CD4-positive, alpha-beta T cell (primary cell): ENCODE measurements at regions not wholly inside any gene's neighbourhood (a gene's known extent, or its start where the extent isn't known, plus 50 kb on each side); places are given as distances from the start of the nearest gene placed in this dataset.
A peak's percentile ranks its signal among the peaks of the same experiment; 100 is the strongest.

Source experiments
- ATAC-seq: fragments of 200-7000 bp; cut with Tn5 transposase; one replicate; pipeline ENCODE4 v1.10.0; 2022; ENCODE audit warnings: mild to moderate bottlenecking; ENCODE audit not compliant: poor library complexity
- CTCF ChIA-PET: fragments of 350-600 bp; sonication (Branson Sonifier 250); formaldehyde crosslinking; loops from one replicate; lab custom pipeline; 2021; ENCODE audit warnings: antibody characterized with exemption, inconsistent platforms; lab: Charles Lee
- POLR2A ChIA-PET: fragments of 350-600 bp; sonication (Branson Sonifier 250); formaldehyde crosslinking; loops from one replicate; lab custom pipeline; 2021; ENCODE audit warnings: antibody characterized with exemption, inconsistent platforms; lab: Charles Lee
- DNase-seq, 14 experiments: peaks; one replicate each; pipeline ENCODE4 v3.0.0-alpha.2; 2013 to 2020; ENCODE audit warnings: mixed read lengths in 2 of 14
- H3K27ac ChIP-seq, 2 donors: one replicate each; pipeline versions ENCODE4 v1.5.1 to v1.7.0; 2013; ENCODE audit warnings: low read length in 2 of 2, low read depth in 1 of 2, mild to moderate bottlenecking in 1 of 2
- H3K27me3 ChIP-seq, 2 experiments: 1 replicate in 1 of 2; 2 replicates in 1 of 2; pipeline versions ENCODE4 v1.6.1 to v1.7.0; 2013; ENCODE audit warnings: low read length in 2 of 2, control low read depth in 1 of 2, mild to moderate bottlenecking in 1 of 2, moderate library complexity in 1 of 2; ENCODE audit not compliant: insufficient read depth in 2 of 2, control insufficient read depth in 1 of 2
- H3K36me3 ChIP-seq: one replicate; pipeline ENCODE4 v1.6.1; 2013; ENCODE audit warnings: low read length, control low read depth; ENCODE audit not compliant: insufficient read depth
- H3K4me1 ChIP-seq: one replicate; pipeline ENCODE4 v1.6.1; 2013; ENCODE audit warnings: low read length, control low read depth; ENCODE audit not compliant: insufficient read depth
- H3K4me3 ChIP-seq: one replicate; pipeline ENCODE4 v1.5.1; 2013; ENCODE audit warnings: mild to moderate bottlenecking, low read length, moderate library complexity
- H3K9me3 ChIP-seq, 2 experiments: 1 replicate in 1 of 2; 2 replicates in 1 of 2; pipeline versions ENCODE4 v1.6.1 to v1.7.0; 2013; ENCODE audit warnings: low read length in 2 of 2, mild to moderate bottlenecking in 2 of 2, control low read depth in 1 of 2, moderate library complexity in 1 of 2; ENCODE audit not compliant: control insufficient read depth in 1 of 2, insufficient read depth in 1 of 2
- H3K27ac Mint-ChIP-seq: one replicate; pipeline ENCODE4 v1.8.0; 2020; ENCODE audit warnings: mixed read lengths
- H3K27me3 Mint-ChIP-seq: one replicate; pipeline ENCODE4 v1.8.0; 2021; ENCODE audit warnings: mixed read lengths
- H3K36me3 Mint-ChIP-seq: one replicate; pipeline ENCODE4 v1.8.0; 2021; ENCODE audit warnings: low read depth, mixed read lengths
- H3K4me1 Mint-ChIP-seq: one replicate; pipeline ENCODE4 v1.8.0; 2021; ENCODE audit warnings: low read depth, mixed read lengths
- H3K4me3 Mint-ChIP-seq: one replicate; pipeline ENCODE4 v1.8.0; 2020; ENCODE audit warnings: mild to moderate bottlenecking, mixed read lengths
- H3K9me3 Mint-ChIP-seq: one replicate; pipeline ENCODE4 v1.8.0; 2020; ENCODE audit warnings: mixed read lengths
- CTCF ChIP-seq: fragments of 200-600 bp; IDR thresholded peaks from one replicate; pipeline ENCODE4 v1.8.0; 2022; ENCODE audit warnings: antibody characterized with exemption, mild to moderate bottlenecking
- intact Hi-C, 2 experiments: fragments of 100-400 bp; cut with DNase I in 1 of 2; cut with micrococcal nuclease in 1 of 2; formaldehyde crosslinking; loops; one replicate each; pipeline versions ENCODE4 v1.15.1 to v1.9.0; 2023 to 2025; cut with DNase I, micrococcal nuclease

GRCh38 chr5:74940782-74941353 is 74.7 kb upstream of the FAM169A start:
- Mint-ChIP-seq H3K27me3 (peaks cover 5% of the 10 kb centered on the region), H3K9me3 (no peaks in the 10 kb centered on the region), H3K4me3 (no peak overlapping the region), H3K36me3 (no peaks in the 10 kb centered on the region), H3K4me1 (peaks cover 11% of the 10 kb centered on the region), H3K27ac (no peak overlapping the region)
- Histone ChIP-seq H3K27ac (no peak overlapping the region), H3K36me3 (no peaks in the 10 kb centered on the region), H3K9me3 (no peaks in the 10 kb centered on the region), H3K27me3 (no peaks in the 10 kb centered on the region), H3K4me1 (no peaks in the 10 kb centered on the region), H3K4me3 (no peak overlapping the region)
- intact Hi-C loops, result no loop called here
- ChIA-PET CTCF (no interaction called here), POLR2A (no interaction called here)
- ATAC-seq (no peak), DNase-seq (no peak)
- no peak for TF ChIP-seq CTCF

- Mint-ChIP-seq H3K27me3 (no peaks in the 10 kb centered on the region), H3K27ac (no peak overlapping the region), H3K9me3 (no peaks in the 10 kb centered on the region), H3K4me3 (no peak overlapping the region), H3K4me1 (peaks cover 30% of the 10 kb centered on the region), H3K36me3 (no peaks in the 10 kb centered on the region)
- CTCF ChIA-PET, result no interaction called here
- ATAC-seq, result no peak
- H3K27ac ChIP-seq, result no peak overlapping the region
- H3K4me3 ChIP-seq, result no peak overlapping the region
- peaks cover 16% of the 10 kb centered on the region for H3K4me1 ChIP-seq
- no peak for DNase-seq
- no peaks in the 10 kb centered on the region for H3K36me3 ChIP-seq
- H3K9me3 ChIP-seq, result no peaks in the 10 kb centered on the region
- TF ChIP-seq CTCF, result no peak
- POLR2A ChIA-PET, result no interaction called here
- intact Hi-C loops, result loop anchor here (5.0 to 10.0 kb wide), 4 partner anchors 84 to 396 kb away; partner anchors contain the start of gene HMGCR (in 1 of the 2)
- H3K27me3 ChIP-seq, result no peaks in the 10 kb centered on the region
Measured at GRCh38 chr5:74938250-74938933, 72.2 kb upstream of the FAM169A start.

GRCh38 chr5:74935752-74936091 is 69.5 kb upstream of the FAM169A start:
- no peak for TF ChIP-seq CTCF
- DNase-seq (no peak), ATAC-seq (no peak)
- Histone ChIP-seq H3K27me3 (no peaks in the 10 kb centered on the region), H3K9me3 (no peaks in the 10 kb centered on the region), H3K4me1 (peaks cover 16% of the 10 kb centered on the region), H3K4me3 (peak overlapping the region; percentile 33), H3K36me3 (no peaks in the 10 kb centered on the region), H3K27ac (peak overlapping the region in 1 of 2 donors; percentile 23)
- H3K27ac Mint-ChIP-seq, result peak overlapping the region; percentile 65
- intact Hi-C loops, result loop anchor here (5.0 to 10.0 kb wide), 4 partner anchors 87 to 399 kb away; partner anchors contain the start of gene HMGCR (in 1 of the 2)
- H3K4me1 Mint-ChIP-seq, result peaks cover 30% of the 10 kb centered on the region
- ChIA-PET CTCF (interaction anchor here (1.1 kb wide), 1 partner anchor 11 kb away, joined by 3 read pairs; no protein-coding TSS in a partner anchor), POLR2A (interaction anchor here (0.8 to 1.6 kb wide), 8 partner anchors 10 to 301 kb away, joined by 3 to 7 read pairs (median 5); partner anchors contain the start of genes ANKRD31 and GCNT4)
- no peaks in the 10 kb centered on the region for H3K9me3 Mint-ChIP-seq
- peak overlapping the region; percentile 72 for H3K4me3 Mint-ChIP-seq
- H3K27me3 Mint-ChIP-seq, result no peaks in the 10 kb centered on the region
- H3K36me3 Mint-ChIP-seq, result no peaks in the 10 kb centered on the region
